ENCODE measurements at regions not wholly inside any gene's neighbourhood (a gene's known extent, or its start where the extent isn't known, plus 50 kb on each side); places are given as distances from the start of the nearest gene placed in this dataset.

GRCh38 chr5:163938595-163938994, 433.2 kb downstream of the MAT2B start:
- no peak for TF ChIP-seq CTCF (IDR thresholded peaks at IDR 0.05; ENCODE audit: low read depth, low read length, missing control alignments)
- DNase-seq (ENCODE audit: low read depth), result no peak
- in situ Hi-C loops (cut with HindIII; ENCODE audit: low sequenced_read_pairs), result no loop called here
- H3K4me3 ChIP-seq (ENCODE audit: low read depth, low read length), result no peak overlapping the region

- no peak for TF ChIP-seq CTCF (IDR thresholded peaks at IDR 0.05; ENCODE audit: low read depth, low read length, missing control alignments)
- DNase-seq (ENCODE audit: low read depth), result no peak
- H3K4me3 ChIP-seq (ENCODE audit: low read depth, low read length), result no peak overlapping the region
- in situ Hi-C loops (cut with HindIII; ENCODE audit: low sequenced_read_pairs), result no loop called here
Measured at GRCh38 chr5:163941079-163941478, 435.7 kb downstream of the MAT2B start.

- peak; percentile 18 for DNase-seq (ENCODE audit: low read depth)
- no peak for TF ChIP-seq CTCF (IDR thresholded peaks at IDR 0.05; ENCODE audit: low read depth, low read length, missing control alignments)
- no peak overlapping the region for H3K4me3 ChIP-seq (ENCODE audit: low read depth, low read length)
- in situ Hi-C loops (cut with HindIII; ENCODE audit: low sequenced_read_pairs), result no loop called here
Measured at GRCh38 chr5:163943546-163943945, 438.1 kb downstream of the MAT2B start.

GRCh38 chr5:163944738-163945137, 439.3 kb downstream of the MAT2B start:
- no peak for DNase-seq (ENCODE audit: low read depth)
- H3K4me3 ChIP-seq (ENCODE audit: low read depth, low read length), result no peak overlapping the region
- in situ Hi-C loops (cut with HindIII; ENCODE audit: low sequenced_read_pairs), result no loop called here
- no peak for TF ChIP-seq CTCF (IDR thresholded peaks at IDR 0.05; ENCODE audit: low read depth, low read length, missing control alignments)

GRCh38 chr5:163947848-163948666, 442.6 kb downstream of the MAT2B start:
- DNase-seq (ENCODE audit: low read depth), result no peak
- no peak for TF ChIP-seq CTCF (IDR thresholded peaks at IDR 0.05; ENCODE audit: low read depth, low read length, missing control alignments)
- in situ Hi-C loops (cut with HindIII; ENCODE audit: low sequenced_read_pairs), result no loop called here
- no peak overlapping the region for H3K4me3 ChIP-seq (ENCODE audit: low read depth, low read length)

- no peak for DNase-seq (ENCODE audit: low read depth)
- in situ Hi-C loops (cut with HindIII; ENCODE audit: low sequenced_read_pairs), result no loop called here
- no peak for TF ChIP-seq CTCF (IDR thresholded peaks at IDR 0.05; ENCODE audit: low read depth, low read length, missing control alignments)
- no peak overlapping the region for H3K4me3 ChIP-seq (ENCODE audit: low read depth, low read length)
Measured at GRCh38 chr5:163950248-163950647, 444.8 kb downstream of the MAT2B start.

Measured in astrocyte of the cerebellum (primary cell).